ENCODE measurements at regions not wholly inside any gene's neighbourhood (a gene's known extent, or its start where the extent isn't known, plus 50 kb on each side); places are given as distances from the start of the nearest gene placed in this dataset.

DNA sequence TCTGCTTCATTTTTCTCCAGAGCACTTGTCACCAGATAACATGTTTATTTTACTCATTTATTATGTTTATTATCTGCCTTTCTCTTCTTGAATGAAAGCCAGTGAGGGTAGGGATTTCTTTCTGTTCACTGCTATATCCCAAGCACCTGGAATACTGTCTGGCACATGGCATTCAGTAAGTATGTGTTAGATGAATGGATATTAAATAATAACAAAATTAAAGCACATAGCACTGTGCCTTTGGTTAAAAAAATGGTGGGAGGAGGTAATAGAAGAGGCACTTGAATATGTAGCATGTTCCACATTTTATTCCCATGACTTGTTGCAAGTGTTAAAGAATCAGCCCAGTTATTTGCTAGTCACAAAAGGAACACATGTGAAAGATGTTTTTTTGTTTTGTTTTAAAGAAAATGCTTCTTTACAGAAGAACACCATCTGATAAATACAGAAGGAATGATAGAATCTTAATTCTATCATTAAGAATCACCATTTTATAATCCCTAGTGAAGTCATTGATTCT is 151.0 kb downstream of the DLEU7 start:
- no peak for TF ChIP-seq EZH2 (IDR thresholded peaks at IDR 0.05; ENCODE audit: borderline replicate concordance)
- no peak for TF ChIP-seq CTCF (IDR thresholded peaks at IDR 0.05; ENCODE audit: poor library complexity)
- no peak for TF ChIP-seq EZH2phosphoT487 (IDR thresholded peaks at IDR 0.05; ENCODE audit: low read depth, severe bottlenecking, unreplicated experiment)

All from hepatocyte (in vitro differentiated cells).